ENCODE measurements at regions not wholly inside any gene's neighbourhood (a gene's known extent, or its start where the extent isn't known, plus 50 kb on each side); places are given as distances from the start of the nearest gene placed in this dataset.
"Not testable (repeated sequence)": the region's sequence is repeated elsewhere in the genome, so short reads cannot be mapped to it uniquely, and the experiment has no call there.

GRCh38 chr20:19026901-19027644, 185.4 kb upstream of the SLC24A3 start:
- peak in 1 of 2 experiments; percentile 13 for DNase-seq

GRCh38 chr20:19027971-19028370, 184.5 kb upstream of the SLC24A3 start:
- no peak for DNase-seq

GRCh38 chr20:19041787-19042186, 170.7 kb upstream of the SLC24A3 start:
- DNase-seq, result no peak

GRCh38 chr20:19045371-19045770, 167.1 kb upstream of the SLC24A3 start:
- no peak for DNase-seq

GRCh38 chr20:19047040-19047950, 165.1 kb upstream of the SLC24A3 start:
- peak in 1 of 2 experiments; percentile 10 for DNase-seq

GRCh38 chr20:19047951-19048296, 164.5 kb upstream of the SLC24A3 start:
- DNase-seq, result no peak

- DNase-seq, result peak in 1 of 2 experiments; percentile 47
Observed at GRCh38 chr20:19048995-19049501, 163.4 kb upstream of the SLC24A3 start.

GRCh38 chr20:19049514-19049913, 162.9 kb upstream of the SLC24A3 start:
- no peak for DNase-seq

- DNase-seq, result peak in 1 of 2 experiments; percentile 12
Observed at GRCh38 chr20:19056909-19057308, 155.5 kb upstream of the SLC24A3 start.

GRCh38 chr20:19064788-19065187, 147.7 kb upstream of the SLC24A3 start:
- DNase-seq, result not testable (repeated sequence)

- DNase-seq, result no peak
Observed at GRCh38 chr20:19067986-19068385, 144.5 kb upstream of the SLC24A3 start.

- DNase-seq, result no peak
Observed at GRCh38 chr20:19070026-19070425, 142.4 kb upstream of the SLC24A3 start.

- no peak for DNase-seq
Observed at GRCh38 chr20:19070681-19071445, 141.6 kb upstream of the SLC24A3 start.

- DNase-seq, result no peak
Observed at GRCh38 chr20:19071446-19071725, 141.1 kb upstream of the SLC24A3 start.

- DNase-seq, result peak; percentile 17 to 29
Observed at GRCh38 chr20:19071902-19072498, 140.4 kb upstream of the SLC24A3 start.

- no peak for DNase-seq
Observed at GRCh38 chr20:19072988-19073387, 139.5 kb upstream of the SLC24A3 start.

- peak in 1 of 2 experiments; percentile 43 for DNase-seq
Observed at GRCh38 chr20:19073584-19074218, 138.7 kb upstream of the SLC24A3 start.

GRCh38 chr20:19074356-19074755, 138.1 kb upstream of the SLC24A3 start:
- no peak for DNase-seq

GRCh38 chr20:19074828-19075516, 137.5 kb upstream of the SLC24A3 start:
- DNase-seq, result no peak

- no peak for DNase-seq
Observed at GRCh38 chr20:19077370-19078220, 134.8 kb upstream of the SLC24A3 start.

Data from NCI-H526 (cell line).